Osteoblast (primary cell): ENCODE measurements at regions not wholly inside any gene's neighbourhood (a gene's known extent, or its start where the extent isn't known, plus 50 kb on each side); places are given as distances from the start of the nearest gene placed in this dataset.

ENCODE experiments used
- DNase-seq: peaks from one replicate; pipeline ENCODE4 v3.0.0; 2011; ENCODE audit warnings: low spot score, mixed read lengths; ENCODE audit not compliant: insufficient read length; ENCODE audit errors: missing footprints
- H2AFZ ChIP-seq: 2 replicates; pipeline ENCODE4 v1.6.0; 2011; ENCODE audit warnings: mild to moderate bottlenecking, low read length
- H3K27ac ChIP-seq: 2 replicates; pipeline ENCODE4 v1.5.1; 2011; ENCODE audit warnings: mild to moderate bottlenecking, low read depth, low read length, moderate library complexity
- H3K27me3 ChIP-seq: 2 replicates; pipeline ENCODE4 v1.6.0; 2012; ENCODE audit warnings: mild to moderate bottlenecking, control low read depth, inconsistent platforms, low read length, moderate library complexity; ENCODE audit not compliant: insufficient read depth
- H3K36me3 ChIP-seq: 2 replicates; pipeline ENCODE4 v1.5.1; 2011; ENCODE audit warnings: mild to moderate bottlenecking, low read length, control low read depth, moderate library complexity; ENCODE audit not compliant: insufficient read depth
- H3K4me1 ChIP-seq: 2 replicates; pipeline ENCODE4 v1.5.1; 2011; ENCODE audit warnings: mild to moderate bottlenecking, low read length, control low read depth, moderate library complexity; ENCODE audit not compliant: insufficient read depth
- H3K4me2 ChIP-seq: 2 replicates; pipeline ENCODE4 v1.6.0; 2011; ENCODE audit warnings: mild to moderate bottlenecking, low read length; ENCODE audit not compliant: insufficient read depth
- H3K4me3 ChIP-seq: fragments of 200-600 bp; sonication (generic); 3 replicates; pipeline ENCODE4 v1.5.1; 2012; ENCODE audit warnings: mild to moderate bottlenecking, low read length, inconsistent platforms; ENCODE audit not compliant: insufficient read depth
- H3K79me2 ChIP-seq: 2 replicates; pipeline ENCODE4 v1.6.0; 2012; ENCODE audit warnings: mild to moderate bottlenecking, low read length, control low read depth, inconsistent platforms; ENCODE audit not compliant: insufficient read depth
- H3K9me3 ChIP-seq: 2 replicates; pipeline ENCODE4 v1.5.1; 2011; ENCODE audit warnings: low read depth, low read length, control low read depth
- H4K20me1 ChIP-seq: 2 replicates; pipeline ENCODE4 v1.6.0; 2012; ENCODE audit warnings: mild to moderate bottlenecking, low read length, control low read depth; ENCODE audit not compliant: insufficient read depth
- TF ChIP-seq, protein P1 (sequence below): IDR thresholded peaks from 2 replicates; pipeline ENCODE4 v1.5.1; 2011; ENCODE audit warnings: mild to moderate bottlenecking, low read depth, low read length, moderate library complexity; ENCODE audit errors: extremely low read depth

- TF ChIP-seq, protein P1, sequence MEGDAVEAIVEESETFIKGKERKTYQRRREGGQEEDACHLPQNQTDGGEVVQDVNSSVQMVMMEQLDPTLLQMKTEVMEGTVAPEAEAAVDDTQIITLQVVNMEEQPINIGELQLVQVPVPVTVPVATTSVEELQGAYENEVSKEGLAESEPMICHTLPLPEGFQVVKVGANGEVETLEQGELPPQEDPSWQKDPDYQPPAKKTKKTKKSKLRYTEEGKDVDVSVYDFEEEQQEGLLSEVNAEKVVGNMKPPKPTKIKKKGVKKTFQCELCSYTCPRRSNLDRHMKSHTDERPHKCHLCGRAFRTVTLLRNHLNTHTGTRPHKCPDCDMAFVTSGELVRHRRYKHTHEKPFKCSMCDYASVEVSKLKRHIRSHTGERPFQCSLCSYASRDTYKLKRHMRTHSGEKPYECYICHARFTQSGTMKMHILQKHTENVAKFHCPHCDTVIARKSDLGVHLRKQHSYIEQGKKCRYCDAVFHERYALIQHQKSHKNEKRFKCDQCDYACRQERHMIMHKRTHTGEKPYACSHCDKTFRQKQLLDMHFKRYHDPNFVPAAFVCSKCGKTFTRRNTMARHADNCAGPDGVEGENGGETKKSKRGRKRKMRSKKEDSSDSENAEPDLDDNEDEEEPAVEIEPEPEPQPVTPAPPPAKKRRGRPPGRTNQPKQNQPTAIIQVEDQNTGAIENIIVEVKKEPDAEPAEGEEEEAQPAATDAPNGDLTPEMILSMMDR: no peak
- Histone ChIP-seq H3K27me3 (no peaks in the 10 kb centered on the region), H3K4me2 (no peak overlapping the region), H3K4me3 (no peak overlapping the region), H4K20me1 (no peaks in the 10 kb centered on the region), H3K79me2 (no peaks in the 10 kb centered on the region), H3K9me3 (no peaks in the 10 kb centered on the region), H3K27ac (no peak overlapping the region), H3K36me3 (no peaks in the 10 kb centered on the region), H3K4me1 (no peaks in the 10 kb centered on the region), H2AFZ (no peak overlapping the region)
- DNase-seq: no peak
These were observed 210.3 kb downstream of the FOXA2 start for GRCh38 chr20:22374066-22374465.

DNA sequence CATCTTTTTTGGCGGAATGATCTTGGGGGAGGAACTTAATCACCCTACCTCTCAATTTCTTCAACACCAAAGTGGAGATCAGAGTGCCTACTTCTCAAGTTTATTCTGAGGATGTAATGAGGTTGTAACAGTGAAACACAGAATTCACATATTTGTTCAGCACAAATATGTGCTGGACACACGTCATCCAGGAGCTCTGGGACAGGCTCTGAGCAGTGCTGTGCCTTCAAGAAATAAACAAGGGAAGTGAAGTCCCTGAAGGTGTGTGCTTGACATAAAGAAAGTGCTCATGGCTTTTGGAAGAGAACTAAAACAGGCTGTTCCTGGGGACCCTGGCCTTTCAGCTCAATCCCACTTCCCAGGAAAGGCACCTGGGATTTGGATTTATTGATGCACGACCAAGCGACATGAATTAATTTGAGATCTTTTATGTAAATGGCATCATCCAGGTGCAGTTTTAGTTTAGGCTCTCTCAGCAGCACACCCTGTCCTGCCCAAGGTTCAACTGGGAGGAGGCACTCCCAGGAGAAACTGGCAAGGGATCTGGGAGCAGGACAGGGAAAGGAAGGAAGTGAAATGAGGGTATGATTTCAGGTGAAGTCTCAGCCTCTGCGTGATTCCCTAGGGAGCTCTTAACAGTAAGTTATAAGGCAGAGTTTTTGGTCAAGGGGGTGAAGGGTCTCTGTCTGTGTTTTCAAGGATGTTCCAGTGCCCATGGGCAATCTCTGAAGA is 211.0 kb downstream of the FOXA2 start:
- no peaks in the 10 kb centered on the region for H3K36me3 ChIP-seq
- H3K9me3 ChIP-seq: no peaks in the 10 kb centered on the region
- H3K79me2 ChIP-seq: no peaks in the 10 kb centered on the region
- H3K27ac ChIP-seq: no peak overlapping the region
- H2AFZ ChIP-seq: no peak overlapping the region
- H3K27me3 ChIP-seq: no peaks in the 10 kb centered on the region
- no peaks in the 10 kb centered on the region for H4K20me1 ChIP-seq
- no peak overlapping the region for H3K4me2 ChIP-seq
- H3K4me3 ChIP-seq: no peak overlapping the region
- no peaks in the 10 kb centered on the region for H3K4me1 ChIP-seq
- no peak for DNase-seq
- TF ChIP-seq, protein P1: no peak

GRCh38 chr20:22371843-22372242 is 212.5 kb downstream of the FOXA2 start:
- Histone ChIP-seq H3K4me1 (no peaks in the 10 kb centered on the region), H2AFZ (no peak overlapping the region), H3K36me3 (no peaks in the 10 kb centered on the region), H3K4me3 (no peak overlapping the region), H3K27me3 (no peaks in the 10 kb centered on the region), H3K9me3 (no peaks in the 10 kb centered on the region), H4K20me1 (no peaks in the 10 kb centered on the region), H3K79me2 (no peaks in the 10 kb centered on the region), H3K4me2 (no peak overlapping the region), H3K27ac (no peak overlapping the region)
- DNase-seq: no peak
- TF ChIP-seq, protein P1: no peak

GRCh38 chr20:22370137-22370536 is 214.2 kb downstream of the FOXA2 start:
- Histone ChIP-seq H3K9me3 (no peaks in the 10 kb centered on the region), H3K79me2 (no peaks in the 10 kb centered on the region), H3K4me2 (no peak overlapping the region), H3K27me3 (no peaks in the 10 kb centered on the region), H3K27ac (no peak overlapping the region), H3K4me1 (no peaks in the 10 kb centered on the region), H2AFZ (no peak overlapping the region), H3K4me3 (no peak overlapping the region), H3K36me3 (no peaks in the 10 kb centered on the region), H4K20me1 (no peaks in the 10 kb centered on the region)
- DNase-seq: no peak
- TF ChIP-seq, protein P1: no peak
